Panc1 (cell line): ENCODE measurements at regions not wholly inside any gene's neighbourhood (a gene's known extent, or its start where the extent isn't known, plus 50 kb on each side); places are given as distances from the start of the nearest gene placed in this dataset.

Source experiments
- ATAC-seq: fragments of 200-7000 bp; cut with Tn5 transposase; 2 replicates; pipeline ENCODE4 v1.9.1; 2020; ENCODE audit warnings: mild to moderate bottlenecking, moderate library complexity
- BruUV-seq: library from RNA; stranded (reverse); fragments of 400-500 nt; replicated peaks from 2 replicates; lab custom pipeline; 2021; lab: Mats Ljungman, UMichigan
- CTCF ChIA-PET: fragments of 300-600 bp; sonication (Branson Sonifier 250); formaldehyde crosslinking; loops from one replicate; lab custom pipeline; 2022; ENCODE audit warnings: antibody characterized with exemption; lab: Charles Lee
- POLR2A ChIA-PET: fragments of 300-600 bp; sonication (Branson Sonifier 250); formaldehyde crosslinking; loops from one replicate; lab custom pipeline; 2022; ENCODE audit warnings: antibody characterized with exemption; lab: Charles Lee
- DNase-seq: peaks from one replicate; pipeline ENCODE4 v3.0.0-alpha.2; 2010; ENCODE audit warnings: low read depth, low spot score
- H3K27ac ChIP-seq: 2 replicates; pipeline ENCODE4 v1.5.1; 2011; ENCODE audit warnings: mild to moderate bottlenecking, low read length, inconsistent platforms
- H3K27me3 ChIP-seq: fragments of 200-500 bp; sonication (Bioruptor generic); 2 replicates; pipeline ENCODE4 v1.6.0; 2014; ENCODE audit warnings: low read length, inconsistent platforms; ENCODE audit not compliant: control insufficient read depth, insufficient read depth
- H3K36me3 ChIP-seq: fragments of 200-500 bp; sonication (Bioruptor generic); 2 replicates; pipeline ENCODE4 v1.5.1; 2014; ENCODE audit warnings: inconsistent platforms, mild to moderate bottlenecking, low read length, moderate library complexity; ENCODE audit not compliant: control insufficient read depth, insufficient read depth
- H3K4me1 ChIP-seq: 2 replicates; pipeline ENCODE4 v1.5.1; 2011; ENCODE audit warnings: inconsistent platforms, mild to moderate bottlenecking, low read length, moderate library complexity; ENCODE audit not compliant: control insufficient read depth, insufficient read depth
- H3K4me3 ChIP-seq, 2 experiments: 2 replicates each; pipeline ENCODE4 v1.5.1; 2011 to 2012; ENCODE audit warnings: low read depth in 2 of 2, low read length in 2 of 2, mild to moderate bottlenecking in 2 of 2, inconsistent platforms in 1 of 2, moderate library complexity in 1 of 2
- H3K9me3 ChIP-seq: fragments of 200-500 bp; sonication (Bioruptor generic); 2 replicates; pipeline ENCODE4 v1.5.1; 2014; ENCODE audit warnings: low read depth, mild to moderate bottlenecking, inconsistent platforms, low read length, moderate library complexity; ENCODE audit not compliant: control insufficient read depth, insufficient read depth
- CTCF ChIP-seq: fragments of 450-650 bp; IDR thresholded peaks from 2 replicates; pipeline ENCODE4 v1.5.1; 2017; ENCODE audit warnings: mild to moderate bottlenecking
- POLR2AphosphoS5 ChIP-seq: IDR thresholded peaks from 2 replicates; pipeline ENCODE4 v1.6.1; 2012; ENCODE audit warnings: mild to moderate bottlenecking, low read depth, low read length, moderate library complexity
- REST ChIP-seq, 2 experiments: IDR thresholded peaks; 2 replicates each; pipeline ENCODE4 v1.6.1; 2011 to 2012; ENCODE audit warnings: low read depth in 2 of 2, control low read depth in 1 of 2, low read length in 1 of 2, mild to moderate bottlenecking in 1 of 2, moderate library complexity in 1 of 2; ENCODE audit not compliant: insufficient read depth in 1 of 2
- SIN3A ChIP-seq: IDR thresholded peaks from 2 replicates; pipeline ENCODE4 v1.6.1; 2012; ENCODE audit warnings: low read depth, mild to moderate bottlenecking, low read length, moderate library complexity, borderline replicate concordance; ENCODE audit not compliant: insufficient read depth
- TCF7L2 ChIP-seq: IDR thresholded peaks from 2 replicates; pipeline ENCODE4 v1.6.1; 2011; ENCODE audit warnings: mild to moderate bottlenecking, low read depth, low read length, inconsistent platforms
- in situ Hi-C: cut with HindIII; loops from 2 replicates; pipeline ENCODE4 v1.10.0; 2016; ENCODE audit warnings: low sequenced_read_pairs, low pct_unique_long_range_greater_than_20kb
- intact Hi-C: fragments of 100-400 bp; cut with micrococcal nuclease; formaldehyde crosslinking; loops from one replicate; pipeline ENCODE4 v1.10.0; 2022; ENCODE audit not compliant: unreplicated experiment

GRCh38 chr7:114263219-114263618 lies 151.4 kb upstream of the FOXP2 start:
- no peaks in the 10 kb centered on the region for H3K27me3 ChIP-seq
- intact Hi-C loops: no loop called here
- CTCF ChIA-PET: no interaction called here
- POLR2A ChIA-PET: no interaction called here
- TF ChIP-seq TCF7L2: no peak
- no peak for TF ChIP-seq POLR2AphosphoS5
- TF ChIP-seq REST (IDR thresholded peaks at IDR 0.05; ENCODE audit: insufficient read depth in 1 of 2, low read depth in 2 of 2, low read length in 1 of 2): no peak
- TF ChIP-seq CTCF: no peak
- TF ChIP-seq SIN3A: no peak
- ATAC-seq (no peak), DNase-seq (no peak)
- in situ Hi-C loops: no loop called here
- H3K36me3 ChIP-seq: no peaks in the 10 kb centered on the region
- no TSS peak for BruUV-seq
- no peaks in the 10 kb centered on the region for H3K9me3 ChIP-seq
- no peak overlapping the region for H3K27ac ChIP-seq
- no peak overlapping the region for H3K4me3 ChIP-seq
- no peaks in the 10 kb centered on the region for H3K4me1 ChIP-seq

DNA sequence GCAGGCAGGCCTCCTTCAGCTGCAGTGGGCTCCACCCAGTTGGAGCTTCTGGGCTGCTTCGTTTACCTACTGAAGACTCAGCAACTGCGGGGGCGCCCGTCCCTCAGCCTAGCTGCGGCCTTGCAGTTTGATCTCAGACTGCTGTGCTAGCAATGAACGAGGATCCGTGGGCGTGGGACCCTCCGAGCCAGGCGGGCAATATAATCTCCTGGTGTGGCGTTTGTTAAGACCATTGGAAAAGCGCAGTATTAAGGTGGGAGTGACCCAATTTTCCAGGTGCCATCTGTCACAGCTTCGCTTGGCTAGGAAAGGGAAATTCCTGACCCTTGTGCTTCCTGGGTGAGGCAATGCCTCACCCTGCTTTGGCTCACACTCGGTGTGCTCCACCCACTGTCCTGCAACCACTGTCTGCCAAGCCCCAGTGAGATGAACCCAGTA lies 159.2 kb upstream of the FOXP2 start:
- DNase-seq (no peak), ATAC-seq (no peak)
- TF ChIP-seq SIN3A (no peak), CTCF (no peak), TCF7L2 (no peak), REST (IDR thresholded peaks at IDR 0.05; ENCODE audit: insufficient read depth in 1 of 2, low read depth in 2 of 2, low read length in 1 of 2) (no peak), POLR2AphosphoS5 (no peak)
- POLR2A ChIA-PET: no interaction called here
- Histone ChIP-seq H3K27me3 (no peaks in the 10 kb centered on the region), H3K4me3 (no peak overlapping the region), H3K9me3 (no peaks in the 10 kb centered on the region), H3K27ac (no peak overlapping the region), H3K36me3 (no peaks in the 10 kb centered on the region), H3K4me1 (no peaks in the 10 kb centered on the region)
- CTCF ChIA-PET: no interaction called here
- in situ Hi-C loops (no loop called here), intact Hi-C loops (loop anchor here (10.0 kb wide), 1 partner anchor 289 kb away; no protein-coding TSS in a partner anchor)
- BruUV-seq: no TSS peak
